ENCODE measurements at regions not wholly inside any gene's neighbourhood (a gene's known extent, or its start where the extent isn't known, plus 50 kb on each side); places are given as distances from the start of the nearest gene placed in this dataset.
A peak's percentile ranks its signal among the peaks of the same experiment; 100 is the strongest.

DNA sequence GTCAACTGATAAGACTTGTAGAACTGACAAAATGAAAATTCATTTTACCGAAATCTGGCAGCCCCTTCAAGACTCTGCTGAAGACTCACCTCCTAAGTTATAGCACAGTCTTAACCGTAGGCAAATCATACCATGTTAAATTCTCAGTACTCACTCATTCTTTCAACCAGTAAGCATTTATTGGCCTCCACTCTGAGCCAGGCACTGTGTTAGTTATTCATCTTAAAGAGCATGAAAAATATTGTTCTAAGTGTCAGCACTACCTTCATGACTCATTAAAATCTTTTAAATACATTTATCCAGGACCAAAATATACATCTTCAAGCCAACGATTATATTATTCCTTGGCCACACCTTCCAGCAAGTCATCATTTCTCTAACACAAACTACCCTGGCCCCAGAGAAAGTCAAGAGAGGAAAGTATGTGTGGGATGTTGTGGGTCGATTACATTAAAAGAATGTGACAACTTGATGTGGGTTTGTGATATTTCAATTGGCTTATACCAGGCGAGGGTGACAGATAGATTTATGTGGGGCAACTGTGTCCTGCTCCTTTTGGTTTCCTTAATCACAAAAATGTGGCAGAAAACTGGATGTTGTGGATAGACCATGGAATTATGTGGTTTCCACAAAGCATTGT lies 55.0 kb downstream of the TMEM30B start:
- in situ Hi-C loops (cut with HindIII; ENCODE audit: low pct_unique_long_range_greater_than_20kb, low sequenced_read_pairs) = no loop called here
- no peak for DNase-seq (ENCODE audit: low read depth in 1 of 2, low spot score in 1 of 2)
- no peak for TF ChIP-seq JUND (IDR thresholded peaks at IDR 0.05; ENCODE audit: low read depth)

- no peak for TF ChIP-seq JUND (IDR thresholded peaks at IDR 0.05; ENCODE audit: low read depth)
- in situ Hi-C loops (cut with HindIII; ENCODE audit: low pct_unique_long_range_greater_than_20kb, low sequenced_read_pairs) = no loop called here
- DNase-seq (ENCODE audit: low read depth in 1 of 2, low spot score in 1 of 2) = no peak
Observed at GRCh38 chr14:61225344-61225743, 55.8 kb downstream of the TMEM30B start.

GRCh38 chr14:61223552-61223951 lies 57.6 kb downstream of the TMEM30B start:
- no peak for DNase-seq (ENCODE audit: low read depth in 1 of 2, low spot score in 1 of 2)
- in situ Hi-C loops (cut with HindIII; ENCODE audit: low pct_unique_long_range_greater_than_20kb, low sequenced_read_pairs) = no loop called here
- TF ChIP-seq JUND (IDR thresholded peaks at IDR 0.05; ENCODE audit: low read depth) = no peak

DNA sequence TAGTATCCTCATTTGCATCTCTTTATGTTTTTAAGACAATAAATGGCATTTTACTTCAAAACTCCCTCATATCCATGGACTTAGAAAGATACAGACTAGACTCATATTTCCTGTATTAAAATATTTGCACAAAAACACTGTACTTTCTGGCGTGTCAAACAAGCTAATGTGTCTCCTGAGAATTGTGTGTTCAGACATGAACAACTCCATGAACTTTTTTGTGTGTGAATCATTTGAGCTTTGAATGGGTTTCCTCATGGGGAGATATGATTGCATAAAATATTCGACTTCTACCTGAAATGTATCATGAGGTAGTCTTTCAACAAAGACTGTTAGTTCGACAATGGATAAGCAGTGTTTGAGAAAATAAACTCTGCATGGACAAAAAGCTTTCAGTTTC lies 58.8 kb downstream of the TMEM30B start:
- in situ Hi-C loops (cut with HindIII; ENCODE audit: low pct_unique_long_range_greater_than_20kb, low sequenced_read_pairs) = no loop called here
- no peak for TF ChIP-seq JUND (IDR thresholded peaks at IDR 0.05; ENCODE audit: low read depth)
- DNase-seq (ENCODE audit: low read depth in 1 of 2, low spot score in 1 of 2) = no peak

GRCh38 chr14:61221906-61222305 lies 59.2 kb downstream of the TMEM30B start:
- in situ Hi-C loops (cut with HindIII; ENCODE audit: low pct_unique_long_range_greater_than_20kb, low sequenced_read_pairs) = no loop called here
- DNase-seq (ENCODE audit: low read depth in 1 of 2, low spot score in 1 of 2) = no peak
- TF ChIP-seq JUND (IDR thresholded peaks at IDR 0.05; ENCODE audit: low read depth) = no peak

- in situ Hi-C loops (cut with HindIII; ENCODE audit: low pct_unique_long_range_greater_than_20kb, low sequenced_read_pairs) = no loop called here
- no peak for TF ChIP-seq JUND (IDR thresholded peaks at IDR 0.05; ENCODE audit: low read depth)
- DNase-seq (ENCODE audit: low read depth in 1 of 2, low spot score in 1 of 2) = no peak
Observed at GRCh38 chr14:61219673-61220072, 61.5 kb downstream of the TMEM30B start.

DNA sequence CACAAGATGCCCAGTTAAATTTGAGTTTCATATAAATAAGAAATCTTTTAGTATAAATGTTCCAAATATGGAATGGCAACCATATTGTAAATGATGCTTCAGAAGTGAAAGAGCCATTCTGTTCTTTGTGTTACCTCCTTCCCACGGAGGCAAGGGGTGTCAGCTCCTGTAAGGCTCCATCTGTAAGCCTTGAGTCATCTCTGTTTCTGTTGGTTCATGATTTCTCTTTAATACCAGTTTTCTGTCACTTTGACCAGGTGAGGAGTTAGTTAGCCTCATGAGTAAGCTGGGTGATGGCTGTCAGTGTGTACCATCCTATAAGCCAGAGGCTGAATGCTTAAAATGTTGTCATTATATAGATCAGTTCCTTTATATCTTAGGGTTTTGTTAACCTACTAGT lies 61.9 kb downstream of the TMEM30B start:
- in situ Hi-C loops (cut with HindIII; ENCODE audit: low pct_unique_long_range_greater_than_20kb, low sequenced_read_pairs) = no loop called here
- DNase-seq (ENCODE audit: low read depth in 1 of 2, low spot score in 1 of 2) = no peak
- no peak for TF ChIP-seq JUND (IDR thresholded peaks at IDR 0.05; ENCODE audit: low read depth)

- TF ChIP-seq JUND (IDR thresholded peaks at IDR 0.05; ENCODE audit: low read depth) = no peak
- DNase-seq (ENCODE audit: low read depth in 1 of 2, low spot score in 1 of 2) = no peak
- in situ Hi-C loops (cut with HindIII; ENCODE audit: low pct_unique_long_range_greater_than_20kb, low sequenced_read_pairs) = no loop called here
Observed at GRCh38 chr14:61218767-61219166, 62.4 kb downstream of the TMEM30B start.

DNA sequence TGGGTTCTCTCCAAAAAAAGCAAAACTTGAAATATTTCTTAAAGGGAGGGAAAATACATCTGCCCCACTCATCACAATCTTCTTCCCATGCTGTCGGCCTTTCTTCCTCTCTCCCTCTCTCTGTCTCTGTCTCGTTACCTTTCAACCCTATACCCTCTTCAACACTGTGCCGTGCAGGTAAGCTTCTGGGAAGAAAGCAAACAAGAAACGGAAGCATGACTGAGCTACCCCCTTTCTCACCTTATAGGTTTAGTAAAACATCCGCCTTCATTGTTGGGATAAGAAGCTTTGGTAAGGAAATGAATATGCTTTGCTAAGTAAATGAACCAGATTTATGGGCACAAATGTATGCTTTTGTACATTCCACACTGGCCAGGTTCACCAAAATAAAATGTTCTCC lies 63.0 kb downstream of the TMEM30B start:
- in situ Hi-C loops (cut with HindIII; ENCODE audit: low pct_unique_long_range_greater_than_20kb, low sequenced_read_pairs) = no loop called here
- no peak for TF ChIP-seq JUND (IDR thresholded peaks at IDR 0.05; ENCODE audit: low read depth)
- peak in 1 of 2 experiments; percentile 22 for DNase-seq (ENCODE audit: low read depth in 1 of 2, low spot score in 1 of 2)

GRCh38 chr14:61217516-61217915 lies 63.6 kb downstream of the TMEM30B start:
- no peak for DNase-seq (ENCODE audit: low read depth in 1 of 2, low spot score in 1 of 2)
- in situ Hi-C loops (cut with HindIII; ENCODE audit: low pct_unique_long_range_greater_than_20kb, low sequenced_read_pairs) = no loop called here

DNA sequence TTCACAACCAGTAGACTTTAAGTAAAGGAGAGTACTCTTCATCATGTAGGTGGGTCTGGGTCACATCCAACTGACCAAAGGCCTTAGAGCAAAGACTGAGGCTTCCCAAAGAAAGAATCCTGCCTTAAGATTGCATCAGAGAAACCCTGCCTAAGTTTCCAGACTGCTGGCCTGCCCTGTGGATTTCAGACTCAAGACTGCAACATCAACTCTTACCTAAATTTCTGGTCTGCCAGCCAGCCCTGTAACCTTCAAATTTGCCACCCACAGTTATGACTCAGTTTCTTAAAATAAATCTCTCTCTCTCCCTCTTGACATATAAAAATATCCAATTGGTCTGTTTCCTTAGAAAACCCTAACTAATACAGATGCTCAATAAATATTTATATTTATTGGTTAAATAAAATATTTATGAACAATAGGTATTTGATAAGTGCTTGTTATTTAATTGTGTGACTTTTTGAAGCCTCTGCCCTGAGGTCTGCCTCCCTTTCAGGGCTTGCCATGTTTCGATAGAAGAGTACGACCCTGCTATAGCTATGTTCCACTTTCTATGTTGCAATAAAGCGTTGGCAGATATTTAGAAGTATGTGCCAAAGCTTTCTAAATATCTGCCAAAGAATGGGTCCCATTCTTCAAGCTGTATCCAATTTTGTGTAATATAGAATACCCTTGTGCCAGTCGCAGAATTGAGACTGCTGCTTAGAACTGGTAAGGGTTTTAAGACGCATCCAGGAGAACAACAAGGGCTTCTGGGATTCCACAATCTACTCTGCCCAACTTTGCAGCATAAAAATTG lies 65.7 kb downstream of the TMEM30B start:
- DNase-seq (ENCODE audit: low read depth in 1 of 2, low spot score in 1 of 2) = no peak
- no peak for TF ChIP-seq JUND (IDR thresholded peaks at IDR 0.05; ENCODE audit: low read depth)
- in situ Hi-C loops (cut with HindIII; ENCODE audit: low pct_unique_long_range_greater_than_20kb, low sequenced_read_pairs) = no loop called here

More at GRCh38 chr14:61217516-61217915, 63.6 kb downstream of the TMEM30B start:
- TF ChIP-seq JUND (IDR thresholded peaks at IDR 0.05; ENCODE audit: low read depth) = no peak

- DNase-seq (ENCODE audit: low read depth in 1 of 2, low spot score in 1 of 2) = no peak
- TF ChIP-seq JUND (IDR thresholded peaks at IDR 0.05; ENCODE audit: low read depth) = no peak
- in situ Hi-C loops (cut with HindIII; ENCODE audit: low pct_unique_long_range_greater_than_20kb, low sequenced_read_pairs) = no loop called here
Observed at GRCh38 chr14:61213920-61214319, 67.2 kb downstream of the TMEM30B start.

- no peak for TF ChIP-seq JUND (IDR thresholded peaks at IDR 0.05; ENCODE audit: low read depth)
- no peak for DNase-seq (ENCODE audit: low read depth in 1 of 2, low spot score in 1 of 2)
Observed at GRCh38 chr14:61213191-61213621, 67.9 kb downstream of the TMEM30B start.

More at GRCh38 chr14:61213191-61213621, 67.9 kb downstream of the TMEM30B start:
- in situ Hi-C loops (cut with HindIII; ENCODE audit: low pct_unique_long_range_greater_than_20kb, low sequenced_read_pairs) = no loop called here
